ENCODE measurements at regions not wholly inside any gene's neighbourhood (a gene's known extent, or its start where the extent isn't known, plus 50 kb on each side); places are given as distances from the start of the nearest gene placed in this dataset.

DNA sequence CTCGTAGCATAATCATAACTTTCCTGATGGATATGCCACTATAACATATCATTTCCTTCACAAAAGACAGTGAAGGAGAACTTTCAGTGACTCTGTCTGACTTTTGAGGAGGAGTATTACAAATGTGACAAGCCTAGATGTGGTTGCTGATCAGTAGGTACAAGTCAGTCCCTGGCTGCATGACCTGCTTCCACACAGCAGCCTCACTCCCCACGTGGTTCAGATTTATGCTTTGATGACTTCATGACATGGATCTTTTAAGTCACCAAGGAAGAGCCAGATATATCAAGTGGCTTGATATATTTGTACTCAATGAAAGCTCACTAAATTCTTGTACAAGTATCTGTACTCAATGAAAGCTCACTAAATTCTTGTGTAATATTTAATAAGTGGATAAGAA is 50.9 kb upstream of the MKLN1 start (continued):
- TF ChIP-seq ZNF768 (tag by site-specific recombination; IDR thresholded peaks at IDR 0.05) (no peak), ZNF837 (tag by site-specific recombination; IDR thresholded peaks at IDR 0.05) (no peak), ZNF785 (tag by site-specific recombination; IDR thresholded peaks at IDR 0.05) (no peak), GLIS2 (tag by site-specific recombination; IDR thresholded peaks at IDR 0.05) (no peak), ZNF239 (tag by site-specific recombination; IDR thresholded peaks at IDR 0.05) (no peak), ZNF777 (tag by site-specific recombination; IDR thresholded peaks at IDR 0.05; ENCODE audit: borderline replicate concordance) (no peak), ZXDB (tag by site-specific recombination; IDR thresholded peaks at IDR 0.05) (no peak), ZNF37A (tag by site-specific recombination; IDR thresholded peaks at IDR 0.05) (no peak), ZNF433 (tag by site-specific recombination; IDR thresholded peaks at IDR 0.05; ENCODE audit: low read depth) (no peak)
- TF ChIP-seq, protein P1, sequence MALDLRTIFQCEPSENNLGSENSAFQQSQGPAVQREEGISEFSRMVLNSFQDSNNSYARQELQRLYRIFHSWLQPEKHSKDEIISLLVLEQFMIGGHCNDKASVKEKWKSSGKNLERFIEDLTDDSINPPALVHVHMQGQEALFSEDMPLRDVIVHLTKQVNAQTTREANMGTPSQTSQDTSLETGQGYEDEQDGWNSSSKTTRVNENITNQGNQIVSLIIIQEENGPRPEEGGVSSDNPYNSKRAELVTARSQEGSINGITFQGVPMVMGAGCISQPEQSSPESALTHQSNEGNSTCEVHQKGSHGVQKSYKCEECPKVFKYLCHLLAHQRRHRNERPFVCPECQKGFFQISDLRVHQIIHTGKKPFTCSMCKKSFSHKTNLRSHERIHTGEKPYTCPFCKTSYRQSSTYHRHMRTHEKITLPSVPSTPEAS (tag by site-specific recombination; IDR thresholded peaks at IDR 0.05) = no peak

Data from HEK293 (cell line).